IPS-NIHi11 (cell line): ENCODE measurements at regions not wholly inside any gene's neighbourhood (a gene's known extent, or its start where the extent isn't known, plus 50 kb on each side); places are given as distances from the start of the nearest gene placed in this dataset.

Experiments
- DNase-seq: peaks from one replicate; pipeline ENCODE4 v3.0.0; 2012; ENCODE audit warnings: mixed read lengths, low spot score

- no peak for DNase-seq
Observed at GRCh38 chr1:221308534-221309511, 429.6 kb downstream of the HLX start.

- no peak for DNase-seq
Observed at GRCh38 chr1:221309723-221310122, 430.5 kb downstream of the HLX start.

- DNase-seq, result no peak
Observed at GRCh38 chr1:221310180-221310579, 430.9 kb downstream of the HLX start.

GRCh38 chr1:221315330-221315729, 426.6 kb downstream of the DUSP10 start:
- DNase-seq, result no peak

- DNase-seq, result no peak
Observed at GRCh38 chr1:221316491-221317056, 425.3 kb downstream of the DUSP10 start.

GRCh38 chr1:221317537-221317936, 424.4 kb downstream of the DUSP10 start:
- DNase-seq, result no peak

- DNase-seq, result no peak
Observed at GRCh38 chr1:221327954-221328353, 413.9 kb downstream of the DUSP10 start.

- no peak for DNase-seq
Observed at GRCh38 chr1:221328371-221328770, 413.5 kb downstream of the DUSP10 start.

GRCh38 chr1:221331273-221332183, 410.4 kb downstream of the DUSP10 start:
- no peak for DNase-seq

GRCh38 chr1:221334062-221334461, 407.8 kb downstream of the DUSP10 start:
- DNase-seq, result no peak

- DNase-seq, result no peak
Observed at GRCh38 chr1:221335161-221336101, 406.5 kb downstream of the DUSP10 start.

GRCh38 chr1:221336126-221336525, 405.8 kb downstream of the DUSP10 start:
- DNase-seq, result no peak

- no peak for DNase-seq
Observed at GRCh38 chr1:221337106-221337505, 404.8 kb downstream of the DUSP10 start.

- no peak for DNase-seq
Observed at GRCh38 chr1:221343136-221343535, 398.8 kb downstream of the DUSP10 start.

- DNase-seq, result no peak
Observed at GRCh38 chr1:221343607-221344006, 398.3 kb downstream of the DUSP10 start.

GRCh38 chr1:221344693-221345092, 397.2 kb downstream of the DUSP10 start:
- DNase-seq, result no peak

- DNase-seq, result no peak
Observed at GRCh38 chr1:221347706-221348105, 394.2 kb downstream of the DUSP10 start.

GRCh38 chr1:221350091-221350490, 391.8 kb downstream of the DUSP10 start:
- DNase-seq, result no peak

- DNase-seq, result no peak
Observed at GRCh38 chr1:221356693-221357092, 385.2 kb downstream of the DUSP10 start.

- no peak for DNase-seq
Observed at GRCh38 chr1:221363039-221363438, 378.9 kb downstream of the DUSP10 start.

GRCh38 chr1:221366495-221367110, 375.3 kb downstream of the DUSP10 start:
- DNase-seq, result peak; percentile 15
